Globus pallidus (tissue), 1 donor: ENCODE measurements at regions not wholly inside any gene's neighbourhood (a gene's known extent, or its start where the extent isn't known, plus 50 kb on each side); places are given as distances from the start of the nearest gene placed in this dataset.
"Not testable (repeated sequence)": the region's sequence is repeated elsewhere in the genome, so short reads cannot be mapped to it uniquely, and the experiment has no call there.

Experiments used
- DNase-seq: peaks from one replicate; pipeline ENCODE4 v3.0.0-alpha.2; 2015; ENCODE audit warnings: low spot score

DNA sequence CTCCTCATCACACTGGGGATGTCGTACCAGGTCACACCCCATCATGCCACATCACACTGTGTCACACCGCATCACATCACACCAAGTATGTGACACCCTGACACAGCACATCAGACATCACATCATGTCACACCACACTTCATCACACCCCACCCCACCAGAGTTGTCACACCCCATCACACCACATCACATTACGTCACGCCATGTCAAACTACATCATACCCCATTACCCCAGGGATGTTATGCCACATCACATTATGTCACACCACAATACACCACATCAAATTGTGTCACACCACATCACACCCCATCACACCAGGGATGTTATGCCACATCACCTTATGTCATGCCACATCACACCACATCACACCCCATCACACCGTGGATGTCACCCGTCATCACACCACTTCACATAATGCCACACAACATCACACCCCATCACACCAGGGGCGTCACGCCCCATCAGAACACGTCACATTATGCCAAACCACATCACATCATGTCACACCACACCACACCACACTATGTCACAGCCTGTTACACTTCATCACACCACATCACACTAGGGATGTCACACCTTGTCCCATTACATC lies 133.6 kb downstream of the TMEM121 start:
- no peak for DNase-seq

DNA sequence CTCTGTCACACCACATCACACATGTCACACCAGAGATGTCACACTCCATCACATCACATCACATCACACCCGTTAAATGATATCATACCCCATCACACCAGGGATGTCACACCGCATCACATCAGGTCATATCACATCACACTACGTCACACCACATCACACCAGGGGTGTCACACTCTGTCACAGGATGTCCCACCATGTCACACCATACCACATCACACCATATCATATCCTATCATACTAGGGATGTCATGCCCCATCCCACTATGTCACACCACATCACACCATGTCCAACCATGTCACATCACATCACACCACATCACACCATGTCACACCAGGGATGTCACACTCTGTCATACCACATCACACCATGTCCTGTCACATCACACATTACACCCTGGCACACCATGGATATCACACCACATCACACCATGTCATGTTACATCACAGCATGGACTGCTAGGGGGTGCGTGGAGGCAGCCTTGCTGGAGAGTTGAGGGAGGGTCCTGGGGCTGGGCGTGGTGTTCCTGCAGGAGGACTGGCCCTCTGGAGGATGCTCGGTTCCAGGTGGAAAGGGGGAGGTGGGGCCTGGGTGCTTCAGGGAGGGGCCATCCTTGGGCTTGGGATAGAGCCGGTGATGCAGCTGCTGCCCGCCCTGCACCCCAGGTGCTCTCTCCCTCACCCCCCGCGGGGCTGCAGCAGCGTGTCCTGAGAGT lies 134.6 kb downstream of the TMEM121 start:
- no peak for DNase-seq

DNA sequence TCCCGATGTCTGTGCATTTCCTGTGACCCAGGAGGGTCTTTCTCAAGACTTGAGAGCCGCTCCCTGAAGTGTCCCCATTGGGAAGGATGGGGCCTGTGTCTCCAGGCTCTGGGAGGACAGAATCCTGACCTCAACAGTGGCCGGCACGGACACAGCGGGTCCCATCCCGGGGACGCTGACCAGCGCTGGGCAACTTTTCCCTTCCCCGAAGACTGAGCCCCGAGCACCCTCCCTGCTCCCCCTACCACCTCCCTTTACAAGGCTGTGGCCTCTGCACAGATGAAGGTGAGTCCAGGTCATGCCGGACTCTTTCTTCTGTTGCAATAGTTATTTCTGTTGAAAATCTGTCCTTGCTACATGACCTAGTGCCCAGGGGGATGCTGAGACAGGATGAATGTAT lies 135.7 kb downstream of the TMEM121 start:
- not testable (repeated sequence) for DNase-seq

DNA sequence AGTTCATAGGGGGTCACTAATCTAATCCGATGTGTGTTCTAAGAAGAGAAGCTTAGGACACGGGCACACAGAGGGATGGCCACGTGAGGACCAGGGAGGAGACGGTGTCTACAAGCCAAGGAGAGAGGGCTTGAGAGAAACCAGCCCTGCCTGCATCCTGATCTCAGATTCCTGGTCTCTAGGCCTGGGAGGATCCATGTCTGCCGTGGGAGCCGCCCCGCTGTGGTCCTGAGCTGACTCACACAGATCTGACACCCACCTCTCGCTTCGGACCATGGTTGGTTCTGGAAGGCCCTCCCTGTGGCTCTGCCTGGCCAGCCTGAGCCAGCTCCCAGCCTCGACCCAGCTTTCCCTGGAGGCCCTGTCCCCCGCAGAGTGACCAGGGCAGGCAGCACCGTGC lies 136.2 kb downstream of the TMEM121 start:
- not testable (repeated sequence) for DNase-seq

DNA sequence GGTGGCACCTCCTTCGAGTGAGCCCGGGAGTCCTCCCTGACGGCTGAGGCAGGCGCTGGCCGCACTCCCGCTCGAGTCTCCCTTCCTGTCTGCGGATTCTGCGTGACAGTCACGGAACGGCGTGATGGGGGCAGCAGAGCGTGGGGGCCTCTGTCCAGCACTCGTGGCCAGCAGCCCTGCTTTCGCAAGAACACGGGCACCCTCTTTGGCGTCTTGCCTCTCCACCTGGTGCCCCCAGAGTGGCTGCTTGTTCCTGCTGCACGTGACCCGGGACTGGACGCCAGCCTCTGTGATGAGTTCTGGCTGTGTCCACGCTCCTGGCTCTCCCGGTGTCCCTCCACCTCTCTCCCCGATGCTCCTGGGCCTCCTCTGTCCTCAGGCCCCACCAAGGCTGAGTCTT lies 136.9 kb downstream of the TMEM121 start:
- not testable (repeated sequence) for DNase-seq

DNA sequence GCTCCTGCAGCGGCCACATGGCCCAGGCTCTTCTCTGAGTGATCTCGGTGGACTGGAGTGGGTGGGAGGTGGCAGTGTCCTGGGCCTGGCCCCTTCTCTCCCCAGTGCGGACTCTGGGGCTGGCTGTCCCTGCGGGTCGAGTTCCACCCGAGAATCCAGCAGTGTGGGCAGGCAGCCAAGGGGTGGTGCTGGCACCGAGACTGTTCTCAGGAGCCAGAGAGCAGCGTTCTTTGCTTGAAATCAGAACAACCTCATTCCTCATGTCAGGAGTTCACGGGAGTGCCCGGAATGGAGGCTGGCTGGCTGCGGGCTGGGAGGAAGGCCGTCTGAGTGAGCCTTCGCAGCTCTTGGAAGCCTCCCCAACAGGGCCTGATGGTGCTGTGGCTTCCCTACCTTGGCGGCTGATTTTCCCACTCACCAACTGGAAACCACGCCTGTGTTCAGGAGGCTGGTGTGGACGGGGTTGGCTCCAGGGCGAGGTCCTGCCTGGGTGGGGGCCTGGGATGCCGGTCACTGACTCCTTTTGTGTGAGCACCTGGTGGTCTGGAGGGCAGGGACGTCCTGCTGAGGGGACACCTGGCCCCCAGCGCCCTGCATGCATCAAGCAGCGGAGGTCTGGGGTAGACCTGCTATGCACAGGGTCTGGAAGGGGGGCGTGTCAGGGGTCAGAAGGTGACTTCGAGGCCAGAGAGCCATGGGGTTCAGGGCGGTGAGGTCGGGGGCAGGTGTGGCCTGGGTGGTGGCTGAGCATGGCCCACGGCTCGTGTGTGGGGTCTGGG lies 137.6 kb downstream of the TMEM121 start:
- DNase-seq = not testable (repeated sequence)

DNA sequence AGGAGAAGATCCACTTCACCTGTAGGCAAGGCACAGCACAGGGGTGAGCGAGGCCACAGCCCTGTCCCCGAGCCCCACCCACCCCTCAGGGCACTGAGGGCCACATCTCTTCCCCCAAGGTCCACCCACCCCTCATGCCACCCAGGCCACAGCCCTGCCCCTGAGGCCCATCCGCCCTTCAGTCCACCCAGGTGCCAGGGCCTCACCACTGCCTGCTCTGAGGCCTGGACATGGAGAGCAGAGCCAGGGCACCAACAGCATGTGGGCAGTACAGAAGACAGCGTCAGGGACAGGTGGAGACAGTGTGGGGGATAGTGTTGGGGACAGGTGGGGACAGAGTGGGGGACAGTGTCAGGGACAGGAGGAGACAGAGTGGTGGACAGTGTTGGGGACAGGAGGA lies 138.3 kb downstream of the TMEM121 start:
- DNase-seq = no peak

DNA sequence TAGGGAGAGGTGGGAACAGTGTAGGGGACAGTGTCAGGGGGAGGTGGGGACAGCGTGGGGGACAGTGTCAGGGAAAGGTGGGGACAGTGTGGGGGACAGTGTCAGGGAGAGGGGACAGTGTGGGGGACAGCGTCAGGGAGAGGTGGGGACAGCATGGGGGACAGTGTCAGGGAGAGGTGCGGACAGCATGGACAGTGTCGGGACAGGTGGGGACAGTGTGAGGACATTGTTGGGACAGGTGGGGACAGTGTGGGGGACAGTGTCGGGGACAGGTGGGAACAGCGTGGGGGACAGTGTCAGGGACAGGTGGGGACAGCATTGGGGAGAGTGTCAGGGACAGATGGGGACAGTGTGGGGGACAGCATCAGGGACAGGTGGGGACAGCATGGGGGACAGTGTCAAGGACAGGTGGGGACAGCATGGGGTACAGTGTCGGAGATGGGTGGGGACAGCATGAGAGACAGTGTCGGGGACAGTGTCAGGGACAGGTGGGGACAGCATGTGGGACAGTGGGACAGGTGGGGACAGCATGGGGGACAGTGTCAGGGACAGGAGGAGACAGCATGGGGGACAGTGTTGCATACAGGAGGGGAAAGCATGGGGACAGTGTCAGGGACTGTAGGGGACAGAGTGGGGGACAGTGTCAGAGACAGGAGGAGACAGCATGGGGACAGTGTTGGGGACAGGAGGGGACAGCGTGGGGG lies 139.0 kb downstream of the TMEM121 start:
- DNase-seq = no peak

DNA sequence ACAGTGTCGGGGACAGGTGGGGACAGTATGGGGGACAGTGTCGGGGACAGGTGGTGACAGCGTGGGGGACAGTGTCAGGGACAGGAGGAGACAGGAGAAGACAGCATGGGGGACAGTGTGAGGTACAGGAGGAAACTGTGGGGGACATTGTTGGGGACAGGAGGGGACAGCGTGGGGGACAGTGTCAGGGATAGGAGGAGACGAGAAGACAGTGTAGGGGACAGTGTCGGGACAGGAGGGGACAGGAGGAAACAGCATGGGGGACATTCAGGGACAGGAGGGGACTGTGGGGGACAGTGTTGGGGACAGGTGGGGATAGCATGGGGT lies 139.5 kb downstream of the TMEM121 start:
- DNase-seq = no peak

DNA sequence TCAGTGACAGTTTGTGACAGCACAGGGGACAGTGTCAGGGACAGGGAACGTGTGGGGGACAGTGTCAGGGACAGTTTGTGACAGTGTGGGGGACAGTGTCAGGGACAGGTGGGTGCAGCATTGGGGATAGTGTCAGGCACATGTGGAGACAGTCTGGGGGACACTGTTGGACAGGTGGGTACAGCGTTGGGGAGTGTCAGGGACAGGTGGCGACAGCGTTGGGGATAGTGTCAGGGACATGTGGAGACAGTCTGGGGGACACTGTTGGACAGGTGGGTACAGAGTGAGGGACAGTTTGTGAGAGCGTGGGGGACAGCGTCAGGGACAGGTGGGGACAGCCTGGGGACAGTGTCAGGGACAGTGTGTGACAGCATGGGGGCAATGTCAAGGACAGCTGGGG lies 140.0 kb downstream of the TMEM121 start:
- no peak for DNase-seq

DNA sequence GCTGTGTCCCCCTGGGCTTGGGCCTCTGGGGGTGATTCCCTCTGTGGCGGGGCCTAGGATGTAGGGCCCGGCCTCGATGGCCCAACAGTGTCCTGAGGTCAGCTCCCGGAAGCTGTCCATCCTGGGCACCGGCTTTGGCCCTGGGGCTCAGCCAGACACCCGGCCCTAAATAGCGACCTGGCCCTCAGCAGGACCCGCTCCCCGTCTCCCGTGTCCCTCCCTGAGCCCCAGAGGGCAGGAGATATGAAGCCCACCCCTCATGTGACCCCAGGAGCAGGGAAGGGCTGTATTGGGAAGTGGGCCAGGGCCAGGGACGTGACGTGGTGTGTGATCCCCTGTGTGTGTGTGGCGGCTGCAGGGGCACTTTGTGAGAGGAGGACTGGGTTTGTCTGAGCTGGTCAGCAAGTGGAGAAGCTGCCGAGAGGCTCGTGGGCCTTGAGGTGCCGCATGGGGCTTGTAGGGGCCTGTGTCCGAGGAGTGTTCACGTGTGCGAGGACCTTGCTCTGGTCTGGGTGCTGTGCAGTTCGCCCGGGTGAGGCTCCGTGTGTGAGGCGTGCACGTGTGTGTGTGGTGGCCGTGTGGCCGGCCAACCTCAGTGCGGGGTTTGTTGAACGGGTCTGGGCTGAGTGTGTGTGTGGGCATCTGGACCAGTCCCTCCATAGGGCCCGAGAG lies 140.7 kb downstream of the TMEM121 start:
- not testable (repeated sequence) for DNase-seq

DNA sequence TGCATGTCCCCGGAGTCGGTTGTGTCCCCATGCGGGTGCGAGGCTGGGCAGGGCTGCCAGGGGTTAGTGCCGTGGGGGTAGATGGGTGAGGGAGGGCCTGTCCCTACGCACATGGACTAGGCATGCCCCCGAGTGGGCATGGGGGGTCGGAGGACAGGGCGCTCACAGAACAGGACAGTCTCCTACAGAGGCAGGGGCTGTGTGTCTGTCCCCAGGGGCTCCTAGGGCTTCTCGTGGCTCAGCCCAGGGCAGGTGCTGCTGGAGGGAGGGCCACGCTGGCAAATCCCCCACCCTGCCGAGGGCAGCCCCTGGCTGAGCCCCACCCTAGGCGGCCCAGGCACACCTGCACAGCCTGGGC lies 141.3 kb downstream of the TMEM121 start:
- DNase-seq = not testable (repeated sequence)

DNA sequence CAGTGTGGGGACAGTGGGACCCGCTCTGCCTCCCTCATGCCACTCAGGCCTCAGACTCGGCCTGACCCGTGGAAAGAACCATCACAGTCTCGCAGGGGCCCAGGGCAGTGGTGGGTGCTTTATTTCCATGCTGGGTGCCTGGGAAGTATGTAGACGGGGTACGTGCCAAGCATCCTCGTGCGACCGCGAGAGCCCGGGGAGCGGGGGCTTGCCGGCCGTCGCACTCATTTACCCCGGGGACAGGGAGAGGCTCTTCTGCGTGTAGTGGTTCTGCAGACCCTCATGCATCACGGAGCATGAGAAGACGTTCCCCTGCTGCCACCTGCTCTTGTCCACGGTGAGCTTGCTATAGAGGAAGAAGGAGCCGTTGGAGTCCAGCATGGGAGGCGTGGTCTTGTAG lies 141.6 kb downstream of the TMEM121 start:
- DNase-seq = not testable (repeated sequence)

DNA sequence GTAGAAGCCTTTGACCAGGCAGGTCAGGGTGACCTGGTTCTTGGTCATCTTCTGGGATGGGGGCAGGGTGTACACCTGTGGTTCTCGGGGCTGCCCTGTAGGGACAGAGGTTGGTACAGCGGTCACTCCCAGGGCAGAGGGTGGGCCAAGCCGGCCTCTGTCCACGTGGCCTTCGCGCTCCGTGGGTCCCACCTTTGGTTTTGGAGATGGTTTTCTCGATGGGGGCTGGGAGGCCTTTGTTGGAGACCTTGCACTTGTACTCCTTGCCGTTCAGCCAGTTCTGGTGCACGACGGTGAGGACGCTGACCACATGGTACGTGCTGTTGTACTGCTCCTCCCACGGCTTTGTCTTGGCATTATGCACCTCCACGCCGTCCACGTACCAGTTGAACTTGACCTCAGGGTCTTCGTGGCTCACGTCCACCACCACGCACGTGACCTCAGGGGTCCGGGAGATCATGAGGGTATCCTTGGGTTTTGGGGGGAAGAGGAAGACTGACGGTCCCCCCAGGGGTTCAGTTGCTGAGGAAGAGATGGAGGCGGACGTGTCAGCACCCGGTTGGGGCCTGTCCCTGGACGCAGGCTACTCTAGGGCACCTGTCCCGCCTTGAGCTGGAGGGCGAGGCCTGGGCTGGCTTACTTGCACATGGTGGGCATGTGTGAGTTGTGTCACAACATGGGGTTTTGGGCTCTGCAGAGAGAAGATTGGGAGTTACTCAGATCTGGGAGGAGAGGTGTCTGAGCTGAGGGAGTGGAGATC lies 142.3 kb downstream of the TMEM121 start:
- DNase-seq = not testable (repeated sequence)

DNA sequence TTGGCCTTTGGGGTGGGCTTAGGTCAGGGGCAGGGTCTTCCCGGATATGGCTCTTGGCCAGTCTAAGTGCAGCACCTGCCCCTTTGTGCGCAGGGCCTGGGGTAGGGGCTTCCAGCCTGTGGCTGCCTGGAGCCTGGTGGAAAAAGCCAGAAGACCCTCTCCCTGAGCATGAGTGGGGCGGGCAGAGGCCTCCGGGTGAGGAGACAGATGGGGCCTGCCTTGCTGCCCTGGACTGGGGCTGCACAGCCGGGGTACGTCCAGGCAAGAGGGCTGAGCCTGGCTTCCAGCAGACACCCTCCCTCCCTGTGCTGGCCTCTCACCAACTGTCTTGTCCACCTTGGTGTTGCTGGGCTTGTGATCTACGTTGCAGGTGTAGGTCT lies 142.8 kb downstream of the TMEM121 start:
- DNase-seq = not testable (repeated sequence)

DNA sequence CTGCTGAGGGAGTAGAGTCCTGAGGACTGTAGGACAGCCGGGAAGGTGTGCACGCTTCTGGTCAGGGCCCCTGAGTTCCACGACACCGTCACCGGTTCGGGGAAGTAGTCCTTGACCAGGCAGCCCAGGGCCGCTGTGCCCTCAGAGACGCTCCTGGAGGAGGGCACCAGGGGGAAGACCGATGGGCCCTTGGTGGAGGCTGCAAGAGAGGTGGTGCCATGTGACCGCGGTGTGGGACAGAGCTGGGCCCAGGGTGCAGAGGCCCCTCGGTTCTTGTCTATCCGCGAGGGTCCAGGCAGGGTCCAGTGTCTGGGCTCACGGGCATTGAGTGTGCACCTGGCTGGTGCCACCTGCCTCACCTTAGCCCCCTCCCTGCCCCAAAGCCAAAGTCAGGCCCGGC lies 143.3 kb downstream of the TMEM121 start:
- DNase-seq = not testable (repeated sequence)

DNA sequence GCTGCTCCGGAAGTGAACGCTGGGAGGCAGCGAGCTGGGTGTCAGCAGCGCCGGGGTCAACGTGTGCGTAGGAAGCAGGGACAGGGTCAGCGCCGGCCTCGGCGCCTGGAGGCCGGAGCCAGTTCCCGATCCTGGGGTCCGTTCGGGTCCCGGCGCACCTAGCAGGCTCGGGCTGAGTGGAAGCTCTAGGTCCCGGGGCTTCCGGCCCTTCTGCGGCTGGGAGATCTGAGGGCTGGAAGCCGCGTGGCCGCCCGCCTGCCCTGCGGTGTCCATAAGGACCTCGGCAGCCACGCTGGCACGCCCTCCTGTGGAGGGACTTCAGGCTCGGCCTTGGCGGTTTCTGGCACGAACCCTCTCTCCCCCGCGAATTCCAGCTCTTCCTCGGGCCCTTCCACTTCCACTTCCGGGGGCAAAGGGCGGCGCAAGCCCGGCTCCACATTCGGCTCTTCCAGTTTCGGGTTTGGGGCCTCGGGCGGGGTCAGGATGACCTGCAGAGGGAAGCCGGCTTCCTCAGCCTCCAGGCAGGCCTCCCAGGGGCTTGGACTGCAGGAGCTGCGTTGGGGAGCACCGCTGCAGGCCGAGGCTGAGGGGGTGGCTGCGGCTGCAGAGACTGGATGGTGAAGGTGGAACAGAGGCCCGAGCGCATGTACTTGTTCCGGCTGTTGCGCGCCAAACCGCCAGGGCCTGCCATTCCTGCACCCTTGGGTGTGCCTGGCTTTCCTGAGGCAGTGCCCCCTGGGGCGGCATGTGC lies 146.2 kb downstream of the TMEM121 start:
- DNase-seq = not testable (repeated sequence)

DNA sequence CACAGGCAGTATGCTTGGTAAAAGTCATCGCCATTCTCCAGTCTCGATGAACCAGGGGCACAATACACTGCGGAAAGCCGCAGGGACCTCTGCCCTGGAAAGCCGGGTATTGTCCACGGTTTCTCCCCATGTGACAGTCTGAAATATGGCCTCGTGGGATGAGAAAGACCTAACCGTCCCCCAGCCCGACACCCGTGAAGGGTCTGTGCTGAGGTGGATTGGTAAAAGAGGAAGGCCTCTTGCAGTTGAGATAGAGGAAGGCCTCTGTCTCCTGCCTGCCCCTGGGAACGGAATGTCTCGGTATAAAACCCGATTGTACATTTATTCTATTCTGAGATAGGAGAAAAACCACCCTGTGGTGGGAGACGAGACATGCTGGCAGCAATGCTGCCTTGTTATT lies 149.1 kb downstream of the TMEM121 start:
- DNase-seq = not testable (repeated sequence)

DNA sequence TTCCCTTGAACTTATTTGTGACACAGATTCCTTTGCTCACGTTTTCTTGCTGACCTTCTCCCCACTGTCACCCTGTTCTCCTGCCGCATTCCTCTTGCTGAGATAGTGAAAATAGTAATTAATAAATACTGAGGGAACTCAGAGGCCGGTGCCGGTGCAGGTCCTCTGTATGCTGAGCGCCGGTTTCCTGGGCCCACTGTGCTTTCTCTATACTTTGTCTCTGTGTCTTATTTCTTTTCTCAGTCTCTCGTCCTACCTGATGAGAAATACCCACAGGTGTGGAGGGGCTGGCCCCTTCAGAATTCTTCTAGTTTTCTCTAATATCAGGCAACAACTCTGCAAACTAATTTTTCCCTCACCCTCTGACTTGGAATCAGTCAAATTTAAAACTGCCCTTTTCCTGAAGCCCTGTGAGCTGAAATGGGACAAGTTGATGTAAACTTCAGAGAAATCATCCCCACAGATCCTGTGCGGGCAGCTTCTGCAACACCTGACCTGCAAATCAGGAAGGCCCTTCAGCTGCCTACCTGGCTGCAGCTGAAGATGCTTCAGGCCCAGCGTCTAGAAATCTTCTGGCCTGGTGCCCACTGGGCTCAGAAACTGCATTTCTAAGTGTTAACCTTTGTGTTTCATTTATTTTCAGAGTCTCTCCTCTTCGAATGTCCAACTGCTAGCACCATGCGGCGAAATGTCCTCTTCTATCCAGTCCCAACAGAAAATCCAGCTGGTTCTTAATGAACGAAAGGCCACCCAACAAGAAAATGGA lies 149.7 kb downstream of the TMEM121 start:
- DNase-seq = not testable (repeated sequence)

DNA sequence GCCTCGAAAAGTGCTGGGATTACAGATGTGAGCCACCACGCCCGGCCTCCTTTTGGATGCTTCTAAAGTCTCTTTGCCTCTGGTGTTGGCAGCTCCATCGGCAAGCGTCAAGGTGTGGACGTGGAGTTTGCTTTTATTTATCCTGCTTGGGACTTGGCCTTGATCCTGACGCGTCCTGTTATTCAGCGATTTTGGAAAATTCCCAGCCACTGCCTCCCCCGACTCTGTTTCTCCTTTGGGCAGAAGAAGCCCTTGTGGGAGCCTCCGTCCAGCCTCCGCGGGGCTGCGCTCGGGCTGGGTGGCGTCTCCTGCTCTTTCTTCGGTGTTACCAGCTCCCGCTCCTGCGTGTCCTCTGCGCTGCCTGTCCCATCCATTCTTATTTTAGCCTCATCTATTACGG lies 151.7 kb downstream of the TMEM121 start:
- not testable (repeated sequence) for DNase-seq
